Left lung (tissue), 4 donors: ENCODE measurements at regions not wholly inside any gene's neighbourhood (a gene's known extent, or its start where the extent isn't known, plus 50 kb on each side); places are given as distances from the start of the nearest gene placed in this dataset.

Experiments used
- ATAC-seq: fragments of 200-7000 bp; cut with Tn5 transposase; one replicate; pipeline ENCODE4 v1.9.1; 2020; ENCODE audit warnings: moderate library complexity
- DNase-seq, 4 donors: peaks; one replicate each; pipeline ENCODE4 v3.0.0-alpha.2; 2013 to 2020
- H3K27ac ChIP-seq, 2 donors: fragments of 200-600 bp; sonication (generic) in 1 of 2; one replicate each; pipeline versions ENCODE4 v1.5.0 to v1.8.0; 2020 to 2021
- H3K27me3 ChIP-seq, 2 donors: fragments of 200-600 bp; sonication (generic) in 1 of 2; one replicate each; pipeline versions ENCODE4 v1.5.0 to v1.8.0; 2020 to 2021
- H3K36me3 ChIP-seq, 2 donors: fragments of 200-600 bp; sonication (generic) in 1 of 2; one replicate each; pipeline versions ENCODE4 v1.5.0 to v1.8.0; 2020 to 2021
- H3K4me1 ChIP-seq, 2 donors: fragments of 200-600 bp; one replicate each; pipeline ENCODE4 v1.8.0; 2021
- H3K4me3 ChIP-seq, 2 donors: fragments of 200-600 bp; sonication (generic) in 1 of 2; one replicate each; pipeline versions ENCODE4 v1.5.0 to v1.8.0; 2020 to 2021; ENCODE audit warnings: mild to moderate bottlenecking in 1 of 2
- H3K9me3 ChIP-seq, 2 donors: fragments of 200-600 bp; sonication (generic) in 1 of 2; one replicate each; pipeline versions ENCODE4 v1.5.0 to v1.8.0; 2020 to 2021
- CTCF ChIP-seq, 2 donors: fragments of 200-600 bp; sonication (generic) in 1 of 2; IDR thresholded peaks; one replicate each; pipeline versions ENCODE4 v1.5.0 to v1.8.0; 2021; ENCODE audit warnings: antibody characterized with exemption in 2 of 2
- intact Hi-C, 2 donors: fragments of 100-400 bp; cut with DNase I; formaldehyde crosslinking; loops; one replicate each; pipeline versions ENCODE4 v1.11.2 to v1.14.2; 2022
- donor health status: DM: no; HTN: yes; CAD: no.
- donor health status: DM: no; HTN: no; CAD: no.

GRCh38 chr13:112136095-112136494 lies 69.1 kb downstream of the SOX1 start:
- no peak for ATAC-seq
- Histone ChIP-seq H3K27ac (no peak overlapping the region), H3K4me3 (no peak overlapping the region), H3K36me3 (no peaks in the 10 kb centered on the region), H3K4me1 (no peaks in the 10 kb centered on the region), H3K9me3 (no peaks in the 10 kb centered on the region), H3K27me3 (peaks cover 0 to 45% of the 10 kb centered on the region in 2 donors)
- no peak for TF ChIP-seq CTCF (IDR thresholded peaks at IDR 0.05)
- DNase-seq, result no peak
- intact Hi-C loops, result no loop called here

- peaks cover 0 to 36% of the 10 kb centered on the region in 2 donors for H3K27me3 ChIP-seq
- no peak overlapping the region for H3K4me3 ChIP-seq
- ATAC-seq, result no peak
- no peak for TF ChIP-seq CTCF (IDR thresholded peaks at IDR 0.05)
- DNase-seq, result no peak
- H3K4me1 ChIP-seq, result no peaks in the 10 kb centered on the region
- no peaks in the 10 kb centered on the region for H3K9me3 ChIP-seq
- no peaks in the 10 kb centered on the region for H3K36me3 ChIP-seq
- H3K27ac ChIP-seq, result no peak overlapping the region
- intact Hi-C loops, result no loop called here
Measured at GRCh38 chr13:112137144-112137543, 70.2 kb downstream of the SOX1 start.

GRCh38 chr13:112140366-112140765 lies 73.4 kb downstream of the SOX1 start:
- no peak overlapping the region for H3K4me3 ChIP-seq
- intact Hi-C loops, result no loop called here
- no peak for TF ChIP-seq CTCF (IDR thresholded peaks at IDR 0.05)
- no peak overlapping the region for H3K27ac ChIP-seq
- ATAC-seq (no peak), DNase-seq (no peak)
- no peaks in the 10 kb centered on the region for H3K36me3 ChIP-seq
- no peaks in the 10 kb centered on the region for H3K9me3 ChIP-seq
- no peaks in the 10 kb centered on the region for H3K4me1 ChIP-seq
- H3K27me3 ChIP-seq, result peaks cover 0 to 38% of the 10 kb centered on the region in 2 donors

GRCh38 chr13:112141643-112142400 lies 74.9 kb downstream of the SOX1 start:
- Histone ChIP-seq H3K9me3 (no peaks in the 10 kb centered on the region), H3K36me3 (no peaks in the 10 kb centered on the region), H3K4me1 (no peaks in the 10 kb centered on the region), H3K27me3 (peaks cover 0 to 32% of the 10 kb centered on the region in 2 donors), H3K27ac (no peak overlapping the region), H3K4me3 (no peak overlapping the region)
- no peak for TF ChIP-seq CTCF (IDR thresholded peaks at IDR 0.05)
- ATAC-seq (no peak), DNase-seq (no peak)
- intact Hi-C loops, result no loop called here

- H3K27me3 ChIP-seq, result peaks cover 0 to 25% of the 10 kb centered on the region in 2 donors
- H3K4me1 ChIP-seq, result no peaks in the 10 kb centered on the region
- ATAC-seq, result no peak
- no peak overlapping the region for H3K27ac ChIP-seq
- DNase-seq, result no peak
- no peaks in the 10 kb centered on the region for H3K9me3 ChIP-seq
- no peak for TF ChIP-seq CTCF (IDR thresholded peaks at IDR 0.05)
- no peak overlapping the region for H3K4me3 ChIP-seq
- intact Hi-C loops, result no loop called here
- no peaks in the 10 kb centered on the region for H3K36me3 ChIP-seq
Measured at GRCh38 chr13:112142401-112142930, 75.5 kb downstream of the SOX1 start.
